SK-N-SH (cell line): ENCODE measurements at regions not wholly inside any gene's neighbourhood (a gene's known extent, or its start where the extent isn't known, plus 50 kb on each side); places are given as distances from the start of the nearest gene placed in this dataset.

Source experiments
- CTCF ChIA-PET: fragments of 300-600, 350-600 bp; formaldehyde crosslinking; extraction: SDS; loops from one replicate; lab custom pipeline; 2021; lab: Yijun Ruan, JAX
- POLR2A ChIA-PET: fragments of 350-600 bp; sonication (Branson Sonifier 250); formaldehyde crosslinking; extraction: SDS; loops from one replicate; lab custom pipeline; 2020; ENCODE audit warnings: antibody characterized with exemption, inconsistent platforms; lab: Yijun Ruan, JAX
- DNase-seq: peaks from one replicate; pipeline ENCODE4 v3.0.0; 2012
- H2AFZ ChIP-seq: fragments of 200-600 bp; sonication (generic); 2 replicates; pipeline ENCODE4 v1.8.1; 2016; ENCODE audit warnings: antibody characterized with exemption, mild to moderate bottlenecking, low read depth
- H3F3A ChIP-seq: fragments of 200-600 bp; sonication (generic); replicated peaks from 2 replicates; pipeline ENCODE3; 2016; ENCODE audit warnings: antibody characterized with exemption, mild to moderate bottlenecking; ENCODE audit not compliant: insufficient read depth
- H3K27ac ChIP-seq, 2 experiments: fragments of 200-500 bp in 1 of 2; fragments of 200-600 bp in 1 of 2; sonication (Bioruptor generic) in 1 of 2; sonication (generic), shearing (Covaris generic) in 1 of 2; 2 replicates each; pipeline versions ENCODE4 v1.5.1 to v1.6.1; 2014 to 2016; ENCODE audit warnings: low read depth in 2 of 2, inconsistent platforms in 1 of 2, low read length in 1 of 2, mild to moderate bottlenecking in 1 of 2, mixed read lengths in 1 of 2
- H3K27me3 ChIP-seq: fragments of 200-600 bp; sonication (generic), shearing (Covaris generic); 2 replicates; pipeline ENCODE4 v1.6.1; 2016; ENCODE audit warnings: mixed run types; ENCODE audit not compliant: insufficient read depth
- H3K36me3 ChIP-seq, 2 experiments: fragments of 200-500 bp in 1 of 2; fragments of 200-600 bp in 1 of 2; sonication (Bioruptor generic) in 1 of 2; sonication (generic) in 1 of 2; replicated peaks in 1 of 2; 2 replicates each; pipeline versions ENCODE3 to v1.5.1; 2014 to 2016; ENCODE audit warnings: low read length in 1 of 2, mild to moderate bottlenecking in 1 of 2; ENCODE audit not compliant: insufficient read depth in 2 of 2, control insufficient read depth in 1 of 2
- H3K4me1 ChIP-seq, 2 experiments: fragments of 200-500 bp in 1 of 2; fragments of 200-600 bp in 1 of 2; sonication (Bioruptor generic) in 1 of 2; sonication (generic), shearing (Covaris generic) in 1 of 2; 2 replicates each; pipeline versions ENCODE4 v1.5.1 to v1.6.1; 2014 to 2016; ENCODE audit warnings: low read depth in 1 of 2, low read length in 1 of 2, mixed run types in 1 of 2; ENCODE audit not compliant: insufficient read depth in 2 of 2, control insufficient read depth in 1 of 2
- H3K4me2 ChIP-seq: fragments of 200-600 bp; sonication (generic), shearing (Covaris generic); 2 replicates; pipeline ENCODE4 v1.6.1; 2017; ENCODE audit warnings: mixed run types
- H3K4me3 ChIP-seq, 2 experiments: fragments of 200-500 bp in 1 of 2; fragments of 200-600 bp in 1 of 2; sonication (Bioruptor generic) in 1 of 2; sonication (generic), shearing (Covaris generic) in 1 of 2; 2 replicates each; pipeline versions ENCODE4 v1.5.1 to v1.8.1; 2014 to 2016; ENCODE audit warnings: low read depth in 2 of 2, inconsistent platforms in 1 of 2, low read length in 1 of 2, mild to moderate bottlenecking in 1 of 2, mixed read lengths in 1 of 2, moderate library complexity in 1 of 2
- H3K79me2 ChIP-seq: fragments of 200-600 bp; sonication (generic); 2 replicates; pipeline ENCODE4 v1.8.1; 2017; ENCODE audit warnings: mild to moderate bottlenecking; ENCODE audit not compliant: insufficient read depth
- H3K9ac ChIP-seq: fragments of 200-600 bp; sonication (generic); 2 replicates; pipeline ENCODE4 v1.6.1; 2017; ENCODE audit warnings: mixed run types
- H3K9me2 ChIP-seq: fragments of 200-600 bp; sonication (generic); 2 replicates; pipeline ENCODE4 v1.6.1; 2017; ENCODE audit warnings: mixed run types
- H3K9me3 ChIP-seq: fragments of 200-600 bp; sonication (generic); 2 replicates; pipeline ENCODE4 v1.6.1; 2017; ENCODE audit warnings: mixed run types, mild to moderate bottlenecking, moderate library complexity
- H4K20me1 ChIP-seq: fragments of 200-600 bp; sonication (generic); 2 replicates; pipeline ENCODE4 v1.6.1; 2017; ENCODE audit warnings: mild to moderate bottlenecking, mixed run types; ENCODE audit not compliant: insufficient read depth
- CHD2 ChIP-seq: fragments of 150-350 bp; IDR thresholded peaks from 2 replicates; pipeline ENCODE4 v1.6.1; 2018; ENCODE audit warnings: low read length; ENCODE audit not compliant: partially characterized antibody
- FOSL2 ChIP-seq: IDR thresholded peaks from 2 replicates; pipeline ENCODE4 v1.4.0; 2012; ENCODE audit warnings: low read depth, mild to moderate bottlenecking, moderate library complexity, borderline replicate concordance
- GABPA ChIP-seq: IDR thresholded peaks from 2 replicates; pipeline ENCODE4 v1.4.0; 2012; ENCODE audit warnings: low read depth, mild to moderate bottlenecking
- MXI1 ChIP-seq: IDR thresholded peaks from 2 replicates; pipeline ENCODE4 v1.6.1; 2012; ENCODE audit warnings: mild to moderate bottlenecking, low read depth, low read length, improper control_type of control experiment
- NRF1 ChIP-seq: IDR thresholded peaks from 2 replicates; pipeline ENCODE4 v1.6.1; 2012; ENCODE audit warnings: low read depth, mild to moderate bottlenecking, low read length
- TAF1 ChIP-seq: IDR thresholded peaks from 2 replicates; pipeline ENCODE4 v1.6.1; 2012; ENCODE audit warnings: low read depth, mild to moderate bottlenecking, low read length, moderate library complexity, borderline replicate concordance
- TCF12 ChIP-seq: IDR thresholded peaks from 2 replicates; pipeline ENCODE4 v1.4.0; 2012
- WGBS: methylation state at CpG from one replicate; pipeline ENCODE4 v1.1.6; 2017; ENCODE audit warnings: low lambda C conversion rate; 5-methylcytosine and 5-hydroxymethylcytosine counted together
- TF ChIP-seq, protein P1 (sequence below): fragments of 200-600 bp; sonication (generic); IDR thresholded peaks from 2 replicates; pipeline ENCODE4 v1.6.1; 2017; ENCODE audit warnings: antibody characterized with exemption, mild to moderate bottlenecking, moderate library complexity
- TF ChIP-seq, protein P2 (sequence below): IDR thresholded peaks from 2 replicates; pipeline ENCODE4 v1.4.0; 2012; ENCODE audit warnings: low read depth, borderline replicate concordance
- TF ChIP-seq, protein P3 (sequence below): IDR thresholded peaks from 2 replicates; pipeline ENCODE4; 2012

DNA sequence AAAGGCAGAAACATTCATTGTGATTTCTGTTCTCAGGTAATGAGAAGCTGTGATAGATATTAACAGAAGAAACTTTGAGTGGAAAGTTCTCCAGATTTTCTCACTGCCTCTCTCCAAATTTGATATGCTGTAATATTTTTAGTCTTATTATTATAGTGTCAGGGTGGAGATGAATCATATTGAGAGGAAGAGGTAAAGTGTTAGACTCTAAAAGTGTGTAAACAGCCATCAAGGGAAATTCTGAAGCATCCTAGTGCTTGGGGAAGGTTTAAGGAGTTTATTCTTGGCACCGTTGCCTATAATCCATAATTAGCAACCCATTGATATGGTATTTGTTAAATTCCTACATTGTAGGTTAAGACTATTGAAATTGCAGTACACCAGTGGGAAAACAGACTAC lies 104.7 kb upstream of the NABP1 start (continued):
- TF ChIP-seq, protein P1, sequence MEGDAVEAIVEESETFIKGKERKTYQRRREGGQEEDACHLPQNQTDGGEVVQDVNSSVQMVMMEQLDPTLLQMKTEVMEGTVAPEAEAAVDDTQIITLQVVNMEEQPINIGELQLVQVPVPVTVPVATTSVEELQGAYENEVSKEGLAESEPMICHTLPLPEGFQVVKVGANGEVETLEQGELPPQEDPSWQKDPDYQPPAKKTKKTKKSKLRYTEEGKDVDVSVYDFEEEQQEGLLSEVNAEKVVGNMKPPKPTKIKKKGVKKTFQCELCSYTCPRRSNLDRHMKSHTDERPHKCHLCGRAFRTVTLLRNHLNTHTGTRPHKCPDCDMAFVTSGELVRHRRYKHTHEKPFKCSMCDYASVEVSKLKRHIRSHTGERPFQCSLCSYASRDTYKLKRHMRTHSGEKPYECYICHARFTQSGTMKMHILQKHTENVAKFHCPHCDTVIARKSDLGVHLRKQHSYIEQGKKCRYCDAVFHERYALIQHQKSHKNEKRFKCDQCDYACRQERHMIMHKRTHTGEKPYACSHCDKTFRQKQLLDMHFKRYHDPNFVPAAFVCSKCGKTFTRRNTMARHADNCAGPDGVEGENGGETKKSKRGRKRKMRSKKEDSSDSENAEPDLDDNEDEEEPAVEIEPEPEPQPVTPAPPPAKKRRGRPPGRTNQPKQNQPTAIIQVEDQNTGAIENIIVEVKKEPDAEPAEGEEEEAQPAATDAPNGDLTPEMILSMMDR, result no peak
- TF ChIP-seq, protein P2, sequence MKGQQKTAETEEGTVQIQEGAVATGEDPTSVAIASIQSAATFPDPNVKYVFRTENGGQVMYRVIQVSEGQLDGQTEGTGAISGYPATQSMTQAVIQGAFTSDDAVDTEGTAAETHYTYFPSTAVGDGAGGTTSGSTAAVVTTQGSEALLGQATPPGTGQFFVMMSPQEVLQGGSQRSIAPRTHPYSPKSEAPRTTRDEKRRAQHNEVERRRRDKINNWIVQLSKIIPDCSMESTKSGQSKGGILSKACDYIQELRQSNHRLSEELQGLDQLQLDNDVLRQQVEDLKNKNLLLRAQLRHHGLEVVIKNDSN, result no peak

DNA sequence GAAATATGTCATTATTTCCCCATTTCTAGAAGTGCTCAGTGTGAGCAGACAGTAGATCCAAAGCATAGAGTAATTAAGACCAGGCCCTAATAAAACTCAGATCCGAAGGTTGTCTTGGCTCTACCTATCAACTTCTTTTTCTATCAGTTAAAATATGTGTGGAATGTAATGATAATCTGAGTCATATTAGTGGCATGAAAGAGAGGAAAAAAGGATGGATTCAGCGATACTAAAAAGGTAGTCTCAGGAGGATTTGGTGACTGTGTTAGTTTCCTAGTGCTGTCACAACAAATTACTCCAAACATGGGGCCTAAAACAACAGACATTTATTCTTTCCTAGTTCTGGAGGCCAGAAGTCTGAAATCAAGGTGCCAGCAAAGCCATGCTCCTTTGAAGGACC lies 103.7 kb upstream of the NABP1 start:
- DNase-seq, result no peak
- Histone ChIP-seq H3K9me3 (no peaks in the 10 kb centered on the region), H3K4me1 (peaks cover 0 to 5% of the 10 kb centered on the region in 2 experiments; a peak in 2 of 4 replicates), H3K79me2 (no peaks in the 10 kb centered on the region), H3K27ac (peak overlapping the region; percentile 36 to 37; a peak in 3 of 4 replicates), H3K4me3 (no peak overlapping the region), H4K20me1 (no peaks in the 10 kb centered on the region), H2AFZ (no peak overlapping the region), H3K4me2 (no peak overlapping the region), H3K27me3 (no peaks in the 10 kb centered on the region), H3F3A (no peaks in the 10 kb centered on the region), H3K9ac (no peak overlapping the region; the same call in 1 of the 2 replicates), H3K9me2 (no peaks in the 10 kb centered on the region), H3K36me3 (no peaks in the 10 kb centered on the region)
- POLR2A ChIA-PET, result no interaction called here
- CTCF ChIA-PET, result interaction anchor here (1.4 kb wide), 1 partner anchor 588 kb away, joined by 5 read pairs; no protein-coding TSS in a partner anchor
- TF ChIP-seq CHD2, result no peak
- peak; percentile 54 for TF ChIP-seq TCF12
- TF ChIP-seq, protein P3, sequence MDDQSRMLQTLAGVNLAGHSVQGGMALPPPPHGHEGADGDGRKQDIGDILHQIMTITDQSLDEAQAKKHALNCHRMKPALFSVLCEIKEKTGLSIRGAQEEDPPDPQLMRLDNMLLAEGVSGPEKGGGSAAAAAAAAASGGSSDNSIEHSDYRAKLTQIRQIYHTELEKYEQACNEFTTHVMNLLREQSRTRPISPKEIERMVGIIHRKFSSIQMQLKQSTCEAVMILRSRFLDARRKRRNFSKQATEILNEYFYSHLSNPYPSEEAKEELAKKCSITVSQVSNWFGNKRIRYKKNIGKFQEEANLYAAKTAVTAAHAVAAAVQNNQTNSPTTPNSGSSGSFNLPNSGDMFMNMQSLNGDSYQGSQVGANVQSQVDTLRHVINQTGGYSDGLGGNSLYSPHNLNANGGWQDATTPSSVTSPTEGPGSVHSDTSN, result peak; percentile 51
- peak; percentile 38; the same call in 1 of the 2 replicates for TF ChIP-seq FOSL2
- WGBS, result 11% methylated on average over 2 of the region's 2 CpGs

DNA sequence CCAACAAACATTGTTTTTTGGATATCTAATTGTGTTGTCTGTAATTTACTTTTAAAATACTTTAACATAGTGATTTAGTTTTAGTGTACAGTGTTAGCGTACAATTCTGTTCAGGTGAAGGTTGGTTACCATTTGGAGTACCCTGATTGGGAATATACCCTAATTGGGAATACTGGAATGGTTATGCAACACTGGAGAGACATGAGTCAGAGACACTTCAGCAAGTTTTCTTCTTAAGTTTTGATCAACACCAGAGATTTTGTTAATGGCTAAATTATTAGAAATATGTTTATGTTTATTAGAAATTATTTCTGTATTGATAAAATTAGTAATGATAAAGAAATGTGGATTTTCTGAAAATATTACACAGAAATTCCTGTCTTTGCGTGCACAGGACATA lies 100.3 kb upstream of the NABP1 start:
- DNase-seq, result no peak
- Histone ChIP-seq H3K9me3 (no peaks in the 10 kb centered on the region; the same call in 1 of the 2 replicates), H3F3A (no peaks in the 10 kb centered on the region), H3K79me2 (no peaks in the 10 kb centered on the region), H3K27me3 (no peaks in the 10 kb centered on the region), H3K4me3 (no peak overlapping the region), H4K20me1 (no peaks in the 10 kb centered on the region), H3K36me3 (no peaks in the 10 kb centered on the region), H3K9ac (no peak overlapping the region), H3K4me1 (peaks cover 0 to 5% of the 10 kb centered on the region in 2 experiments; a peak in 2 of 4 replicates), H2AFZ (no peak overlapping the region), H3K9me2 (no peaks in the 10 kb centered on the region), H3K27ac (no peak overlapping the region), H3K4me2 (no peak overlapping the region)
- TF ChIP-seq MXI1 (no peak), TAF1 (no peak), GABPA (no peak), NRF1 (no peak)
- WGBS, result 92% methylated on average over 2 of the region's 2 CpGs
- ChIA-PET POLR2A (no interaction called here), CTCF (interaction anchor here (0.6 kb wide), 1 partner anchor 36 kb away, joined by 3 read pairs; no protein-coding TSS in a partner anchor)
